ENCODE measurements at regions not wholly inside any gene's neighbourhood (a gene's known extent, or its start where the extent isn't known, plus 50 kb on each side); places are given as distances from the start of the nearest gene placed in this dataset.

- no peak for DNase-seq (ENCODE audit: low read depth in 2 of 2)
Observed at GRCh38 chr3:22315925-22316324, 564.9 kb upstream of the ZNF385D start.

- no peak for DNase-seq (ENCODE audit: low read depth in 2 of 2)
Observed at GRCh38 chr3:22318325-22318724, 567.3 kb upstream of the ZNF385D start.

GRCh38 chr3:22319446-22319845, 568.4 kb upstream of the ZNF385D start:
- DNase-seq (ENCODE audit: low read depth in 2 of 2), result no peak

GRCh38 chr3:22322861-22323260, 571.9 kb upstream of the ZNF385D start:
- DNase-seq (ENCODE audit: low read depth in 2 of 2), result no peak

- no peak for DNase-seq (ENCODE audit: low read depth in 2 of 2)
Observed at GRCh38 chr3:22326305-22326704, 575.3 kb upstream of the ZNF385D start.

- no peak for DNase-seq (ENCODE audit: low read depth in 2 of 2)
Observed at GRCh38 chr3:22334996-22335395, 584.0 kb upstream of the ZNF385D start.

- DNase-seq (ENCODE audit: low read depth in 2 of 2), result no peak
Observed at GRCh38 chr3:22349215-22349851, 598.3 kb upstream of the ZNF385D start.

- no peak for DNase-seq (ENCODE audit: low read depth in 2 of 2)
Observed at GRCh38 chr3:22351806-22352205, 600.8 kb upstream of the ZNF385D start.

- DNase-seq (ENCODE audit: low read depth in 2 of 2), result no peak
Observed at GRCh38 chr3:22353126-22353525, 602.1 kb upstream of the ZNF385D start.

- no peak for DNase-seq (ENCODE audit: low read depth in 2 of 2)
Observed at GRCh38 chr3:22358334-22358733, 607.3 kb upstream of the ZNF385D start.

- no peak for DNase-seq (ENCODE audit: low read depth in 2 of 2)
Observed at GRCh38 chr3:22360164-22360563, 609.2 kb upstream of the ZNF385D start.

- DNase-seq (ENCODE audit: low read depth in 2 of 2), result no peak
Observed at GRCh38 chr3:22360970-22361369, 610.0 kb upstream of the ZNF385D start.

GRCh38 chr3:22361521-22361920, 610.5 kb upstream of the ZNF385D start:
- no peak for DNase-seq (ENCODE audit: low read depth in 2 of 2)

- no peak for DNase-seq (ENCODE audit: low read depth in 2 of 2)
Observed at GRCh38 chr3:22364851-22365250, 613.8 kb upstream of the ZNF385D start.

GRCh38 chr3:22366781-22367180, 615.8 kb upstream of the ZNF385D start:
- no peak for DNase-seq (ENCODE audit: low read depth in 2 of 2)

GRCh38 chr3:22371036-22371435, 620.0 kb upstream of the ZNF385D start:
- DNase-seq (ENCODE audit: low read depth in 2 of 2), result no peak

GRCh38 chr3:22371607-22372291, 620.7 kb upstream of the ZNF385D start:
- no peak for DNase-seq (ENCODE audit: low read depth in 2 of 2)

- DNase-seq (ENCODE audit: low read depth in 2 of 2), result no peak
Observed at GRCh38 chr3:22372292-22373062, 621.5 kb upstream of the ZNF385D start.

- no peak for DNase-seq (ENCODE audit: low read depth in 2 of 2)
Observed at GRCh38 chr3:22373182-22373581, 622.2 kb upstream of the ZNF385D start.

- DNase-seq (ENCODE audit: low read depth in 2 of 2), result no peak
Observed at GRCh38 chr3:22373827-22374226, 622.8 kb upstream of the ZNF385D start.

GRCh38 chr3:22377421-22377820, 626.4 kb upstream of the ZNF385D start:
- no peak for DNase-seq (ENCODE audit: low read depth in 2 of 2)

GRCh38 chr3:22378869-22379268, 627.9 kb upstream of the ZNF385D start:
- no peak for DNase-seq (ENCODE audit: low read depth in 2 of 2)

- no peak for DNase-seq (ENCODE audit: low read depth in 2 of 2)
Observed at GRCh38 chr3:22380253-22380652, 629.2 kb upstream of the ZNF385D start.

Data from stimulated activated CD4-positive, alpha-beta T cell treated with anti-CD3 and anti-CD28 coated beads, Interleukin-1b, Interleukin-23, amount 100 ng/mL, for 4 hours (primary cell).